Esophagus squamous epithelium (tissue), 4 donors: ENCODE measurements at regions not wholly inside any gene's neighbourhood (a gene's known extent, or its start where the extent isn't known, plus 50 kb on each side); places are given as distances from the start of the nearest gene placed in this dataset.

Experiments
- CTCF ChIP-seq, 6 experiments: fragments of 450-650 bp in 4 of 6; fragments of 200-600 bp in 2 of 6; sonication (generic) in 2 of 6; IDR thresholded peaks; one replicate each; pipeline ENCODE4 v1.5.1; 2016 to 2019; ENCODE audit warnings: antibody characterized with exemption in 6 of 6, mild to moderate bottlenecking in 4 of 6, moderate library complexity in 4 of 6
- POLR2A ChIP-seq, 4 donors: fragments of 450-650 bp; IDR thresholded peaks; one replicate each; pipeline ENCODE4 v1.6.1; 2017; ENCODE audit warnings: antibody characterized with exemption in 4 of 4, mild to moderate bottlenecking in 4 of 4, moderate library complexity in 3 of 4

- no peak for TF ChIP-seq CTCF (IDR thresholded peaks at IDR 0.05)
- no peak for TF ChIP-seq POLR2A (IDR thresholded peaks at IDR 0.05)
Measured at GRCh38 chr4:36551697-36552214, 270.3 kb downstream of the DTHD1 start.
